GM10266 (cell line): ENCODE measurements at regions not wholly inside any gene's neighbourhood (a gene's known extent, or its start where the extent isn't known, plus 50 kb on each side); places are given as distances from the start of the nearest gene placed in this dataset.

ENCODE experiments used
- DNase-seq: peaks from one replicate; pipeline ENCODE4 v3.0.0; 2012; ENCODE audit errors: extremely low spot score
- TF ChIP-seq, protein P1 (sequence below): IDR thresholded peaks from 2 replicates; pipeline ENCODE4 v1.5.1; 2012; ENCODE audit warnings: mild to moderate bottlenecking, low read depth; ENCODE audit not compliant: control insufficient read depth, insufficient read depth; ENCODE audit errors: missing control alignments

- no peak for DNase-seq
- TF ChIP-seq, protein P1, sequence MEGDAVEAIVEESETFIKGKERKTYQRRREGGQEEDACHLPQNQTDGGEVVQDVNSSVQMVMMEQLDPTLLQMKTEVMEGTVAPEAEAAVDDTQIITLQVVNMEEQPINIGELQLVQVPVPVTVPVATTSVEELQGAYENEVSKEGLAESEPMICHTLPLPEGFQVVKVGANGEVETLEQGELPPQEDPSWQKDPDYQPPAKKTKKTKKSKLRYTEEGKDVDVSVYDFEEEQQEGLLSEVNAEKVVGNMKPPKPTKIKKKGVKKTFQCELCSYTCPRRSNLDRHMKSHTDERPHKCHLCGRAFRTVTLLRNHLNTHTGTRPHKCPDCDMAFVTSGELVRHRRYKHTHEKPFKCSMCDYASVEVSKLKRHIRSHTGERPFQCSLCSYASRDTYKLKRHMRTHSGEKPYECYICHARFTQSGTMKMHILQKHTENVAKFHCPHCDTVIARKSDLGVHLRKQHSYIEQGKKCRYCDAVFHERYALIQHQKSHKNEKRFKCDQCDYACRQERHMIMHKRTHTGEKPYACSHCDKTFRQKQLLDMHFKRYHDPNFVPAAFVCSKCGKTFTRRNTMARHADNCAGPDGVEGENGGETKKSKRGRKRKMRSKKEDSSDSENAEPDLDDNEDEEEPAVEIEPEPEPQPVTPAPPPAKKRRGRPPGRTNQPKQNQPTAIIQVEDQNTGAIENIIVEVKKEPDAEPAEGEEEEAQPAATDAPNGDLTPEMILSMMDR: no peak
Observed at GRCh38 chr5:2472670-2473069, 278.8 kb downstream of the IRX2 start.

DNA sequence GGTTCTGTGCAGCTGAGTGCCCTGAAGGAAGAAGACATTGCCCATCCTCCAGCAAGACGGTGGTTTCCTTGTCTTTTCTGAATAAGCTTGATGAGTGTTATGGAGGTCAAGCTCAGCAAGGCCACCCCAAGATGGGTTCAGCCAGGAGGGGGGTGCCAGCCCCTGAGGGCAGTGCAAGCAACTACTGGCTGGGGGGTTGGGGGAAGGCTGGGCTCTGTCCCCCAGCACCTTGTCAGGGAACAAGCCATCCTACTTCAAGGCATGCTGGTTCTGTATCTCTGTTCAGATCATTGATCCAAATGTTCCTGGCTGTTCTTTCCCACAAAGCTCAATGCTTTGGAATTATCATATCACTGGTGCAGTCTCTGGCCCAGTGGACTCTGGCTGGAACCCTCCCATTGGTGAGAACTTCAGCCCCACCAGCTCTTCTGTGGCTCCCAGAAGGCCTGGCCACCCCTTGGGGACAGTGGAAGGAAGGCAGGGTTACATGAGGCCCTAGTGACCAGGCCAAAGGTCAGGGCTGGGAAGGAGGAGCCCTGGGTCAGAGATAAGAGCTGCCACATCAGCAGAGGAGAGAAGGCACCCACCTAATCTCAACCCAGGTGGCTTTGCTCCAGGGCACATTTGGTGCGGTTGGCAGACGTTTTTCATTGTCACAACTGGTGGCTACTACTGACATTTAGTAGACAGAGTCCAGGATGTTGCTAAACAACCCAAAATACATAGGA, 280.2 kb downstream of the IRX2 start:
- DNase-seq: no peak
- TF ChIP-seq, protein P1: no peak

GRCh38 chr5:2466966-2467365, 284.5 kb downstream of the IRX2 start:
- DNase-seq: no peak
- TF ChIP-seq, protein P1: no peak

- TF ChIP-seq, protein P1: no peak
- DNase-seq: no peak
Observed at GRCh38 chr5:2465383-2465782, 286.1 kb downstream of the IRX2 start.

DNA sequence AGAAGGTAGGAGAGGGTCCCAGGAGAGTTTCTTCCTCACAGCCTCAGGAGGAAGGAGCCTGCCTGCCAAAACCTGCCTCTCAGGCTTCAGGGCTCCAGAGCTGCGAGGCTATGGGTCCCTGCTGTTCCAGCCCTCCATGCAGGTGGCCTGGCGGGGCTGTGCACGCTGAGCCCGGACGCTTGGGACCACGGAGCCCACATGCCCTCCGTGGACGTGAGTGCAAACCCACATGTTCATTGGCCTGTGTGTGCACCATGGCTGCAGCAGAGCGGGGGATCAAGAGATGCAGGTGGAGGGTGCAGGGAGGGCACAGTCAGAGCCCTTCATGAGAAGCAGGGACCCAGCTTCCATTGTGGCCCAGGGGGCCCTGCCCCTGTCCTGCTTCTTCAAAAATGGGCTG, 287.3 kb downstream of the IRX2 start:
- DNase-seq: no peak
- TF ChIP-seq, protein P1: no peak

GRCh38 chr5:2461701-2462691, 289.5 kb downstream of the IRX2 start:
- TF ChIP-seq, protein P1: no peak
- DNase-seq: no peak
